ENCODE measurements at regions not wholly inside any gene's neighbourhood (a gene's known extent, or its start where the extent isn't known, plus 50 kb on each side); places are given as distances from the start of the nearest gene placed in this dataset.
"Not testable (repeated sequence)": the region's sequence is repeated elsewhere in the genome, so short reads cannot be mapped to it uniquely, and the experiment has no call there.

GRCh38 chr5:56628616-56629015 lies 186.7 kb upstream of the MAP3K1 start:
- not testable (repeated sequence) for H3K27ac ChIP-seq (ENCODE audit: low read length); H3K27me3 ChIP-seq (ENCODE audit: control insufficient read depth, insufficient read depth, low read length); DNase-seq; H3K9me3 ChIP-seq (replicated peaks; ENCODE audit: control insufficient read depth, low read depth, low read length); H3K4me1 ChIP-seq (ENCODE audit: control insufficient read depth, insufficient read depth, low read length); H3K4me3 ChIP-seq (ENCODE audit: low read length); H3K36me3 ChIP-seq (ENCODE audit: control insufficient read depth, insufficient read depth, low read length)
- WGBS (ENCODE audit: insufficient coverage) = 98% methylated on average over 4 of the region's 4 CpGs

GRCh38 chr5:56625541-56625940 lies 189.8 kb upstream of the MAP3K1 start:
- DNase-seq = peak; percentile 98
- peak overlapping the region; percentile 79 for H3K27ac ChIP-seq (ENCODE audit: low read length)

GRCh38 chr5:56624751-56625150 lies 190.6 kb upstream of the MAP3K1 start:
- Histone ChIP-seq H3K27ac (ENCODE audit: low read length) (peak overlapping the region; percentile 63), H3K36me3 (ENCODE audit: control insufficient read depth, insufficient read depth, low read length) (no peaks in the 10 kb centered on the region), H3K4me3 (ENCODE audit: low read length) (no peak overlapping the region), H3K4me1 (ENCODE audit: control insufficient read depth, insufficient read depth, low read length) (peaks cover 3% of the 10 kb centered on the region), H3K27me3 (ENCODE audit: control insufficient read depth, insufficient read depth, low read length) (no peaks in the 10 kb centered on the region), H3K9me3 (replicated peaks; ENCODE audit: control insufficient read depth, low read depth, low read length) (peaks cover 2% of the 10 kb centered on the region)
- no CpG with 5 or more reads among the region's 1 CpG for WGBS (ENCODE audit: insufficient coverage)
- DNase-seq = peak; percentile 75

More at GRCh38 chr5:56625541-56625940, 189.8 kb upstream of the MAP3K1 start:
- WGBS (ENCODE audit: insufficient coverage) = no CpG with 5 or more reads among the region's 2 CpGs
- no peak overlapping the region for H3K4me3 ChIP-seq (ENCODE audit: low read length)
- H3K4me1 ChIP-seq (ENCODE audit: control insufficient read depth, insufficient read depth, low read length) = peaks cover 3% of the 10 kb centered on the region
- H3K36me3 ChIP-seq (ENCODE audit: control insufficient read depth, insufficient read depth, low read length) = no peaks in the 10 kb centered on the region
- no peaks in the 10 kb centered on the region for H3K27me3 ChIP-seq (ENCODE audit: control insufficient read depth, insufficient read depth, low read length)
- H3K9me3 ChIP-seq (replicated peaks; ENCODE audit: control insufficient read depth, low read depth, low read length) = peaks cover 2% of the 10 kb centered on the region

- DNase-seq = peak; percentile 82
- peaks cover 16% of the 10 kb centered on the region for H3K9me3 ChIP-seq (replicated peaks; ENCODE audit: control insufficient read depth, low read depth, low read length)
Measured at GRCh38 chr5:56622141-56622540, 193.2 kb upstream of the MAP3K1 start.

GRCh38 chr5:56620903-56621677 lies 194.3 kb upstream of the MAP3K1 start:
- no peak overlapping the region for H3K4me3 ChIP-seq (ENCODE audit: low read length)
- H3K27me3 ChIP-seq (ENCODE audit: control insufficient read depth, insufficient read depth, low read length) = no peaks in the 10 kb centered on the region
- H3K4me1 ChIP-seq (ENCODE audit: control insufficient read depth, insufficient read depth, low read length) = peaks cover 7% of the 10 kb centered on the region
- WGBS (ENCODE audit: insufficient coverage) = no CpG with 5 or more reads among the region's 3 CpGs
- H3K27ac ChIP-seq (ENCODE audit: low read length) = no peak overlapping the region
- H3K9me3 ChIP-seq (replicated peaks; ENCODE audit: control insufficient read depth, low read depth, low read length) = peaks cover 16% of the 10 kb centered on the region
- no peaks in the 10 kb centered on the region for H3K36me3 ChIP-seq (ENCODE audit: control insufficient read depth, insufficient read depth, low read length)
- no peak for DNase-seq

More at GRCh38 chr5:56622141-56622540, 193.2 kb upstream of the MAP3K1 start:
- Histone ChIP-seq H3K36me3 (ENCODE audit: control insufficient read depth, insufficient read depth, low read length) (no peaks in the 10 kb centered on the region), H3K27me3 (ENCODE audit: control insufficient read depth, insufficient read depth, low read length) (no peaks in the 10 kb centered on the region), H3K4me3 (ENCODE audit: low read length) (no peak overlapping the region), H3K4me1 (ENCODE audit: control insufficient read depth, insufficient read depth, low read length) (peaks cover 3% of the 10 kb centered on the region), H3K27ac (ENCODE audit: low read length) (no peak overlapping the region)
- no CpG with 5 or more reads among the region's 2 CpGs for WGBS (ENCODE audit: insufficient coverage)

GRCh38 chr5:56617998-56618397 lies 197.4 kb upstream of the MAP3K1 start:
- 100% methylated on average over 1 of the region's 4 CpGs for WGBS (ENCODE audit: insufficient coverage)
- Histone ChIP-seq H3K4me1 (ENCODE audit: control insufficient read depth, insufficient read depth, low read length) (peaks cover 12% of the 10 kb centered on the region), H3K9me3 (replicated peaks; ENCODE audit: control insufficient read depth, low read depth, low read length) (peaks cover 16% of the 10 kb centered on the region), H3K27ac (ENCODE audit: low read length) (no peak overlapping the region), H3K36me3 (ENCODE audit: control insufficient read depth, insufficient read depth, low read length) (no peaks in the 10 kb centered on the region), H3K4me3 (ENCODE audit: low read length) (no peak overlapping the region), H3K27me3 (ENCODE audit: control insufficient read depth, insufficient read depth, low read length) (no peaks in the 10 kb centered on the region)
- no peak for DNase-seq

- no peaks in the 10 kb centered on the region for H3K36me3 ChIP-seq (ENCODE audit: control insufficient read depth, insufficient read depth, low read length)
- no peak overlapping the region for H3K4me3 ChIP-seq (ENCODE audit: low read length)
- peak overlapping the region; percentile 62 for H3K27ac ChIP-seq (ENCODE audit: low read length)
- no peaks in the 10 kb centered on the region for H3K27me3 ChIP-seq (ENCODE audit: control insufficient read depth, insufficient read depth, low read length)
- peaks cover 14% of the 10 kb centered on the region for H3K4me1 ChIP-seq (ENCODE audit: control insufficient read depth, insufficient read depth, low read length)
- no peak for DNase-seq
- peaks cover 16% of the 10 kb centered on the region for H3K9me3 ChIP-seq (replicated peaks; ENCODE audit: control insufficient read depth, low read depth, low read length)
- 80% methylated on average over 1 of the region's 6 CpGs for WGBS (ENCODE audit: insufficient coverage)
Measured at GRCh38 chr5:56616454-56617160, 198.7 kb upstream of the MAP3K1 start.

GRCh38 chr5:56615361-56616153 lies 199.8 kb upstream of the MAP3K1 start:
- H3K27ac ChIP-seq (ENCODE audit: low read length) = peak overlapping the region; percentile 60
- no peaks in the 10 kb centered on the region for H3K36me3 ChIP-seq (ENCODE audit: control insufficient read depth, insufficient read depth, low read length)
- H3K4me3 ChIP-seq (ENCODE audit: low read length) = no peak overlapping the region
- WGBS (ENCODE audit: insufficient coverage) = 0% methylated on average over 1 of the region's 6 CpGs
- H3K4me1 ChIP-seq (ENCODE audit: control insufficient read depth, insufficient read depth, low read length) = peaks cover 14% of the 10 kb centered on the region
- H3K9me3 ChIP-seq (replicated peaks; ENCODE audit: control insufficient read depth, low read depth, low read length) = peaks cover 17% of the 10 kb centered on the region
- no peaks in the 10 kb centered on the region for H3K27me3 ChIP-seq (ENCODE audit: control insufficient read depth, insufficient read depth, low read length)
- peak; percentile 84 for DNase-seq

- WGBS (ENCODE audit: insufficient coverage) = no CpG with 5 or more reads among the region's 1 CpG
- H3K27ac ChIP-seq (ENCODE audit: low read length) = no peak overlapping the region
Measured at GRCh38 chr5:56612759-56613158, 202.6 kb upstream of the MAP3K1 start.

GRCh38 chr5:56612353-56612752 lies 203.0 kb upstream of the MAP3K1 start:
- WGBS (ENCODE audit: insufficient coverage) = 44% methylated on average over 2 of the region's 2 CpGs
- no peak for DNase-seq
- H3K4me1 ChIP-seq (ENCODE audit: control insufficient read depth, insufficient read depth, low read length) = peaks cover 26% of the 10 kb centered on the region

More at GRCh38 chr5:56612759-56613158, 202.6 kb upstream of the MAP3K1 start:
- no peaks in the 10 kb centered on the region for H3K36me3 ChIP-seq (ENCODE audit: control insufficient read depth, insufficient read depth, low read length)
- DNase-seq = no peak
- peaks cover 23% of the 10 kb centered on the region for H3K4me1 ChIP-seq (ENCODE audit: control insufficient read depth, insufficient read depth, low read length)
- peaks cover 9% of the 10 kb centered on the region for H3K9me3 ChIP-seq (replicated peaks; ENCODE audit: control insufficient read depth, low read depth, low read length)
- H3K4me3 ChIP-seq (ENCODE audit: low read length) = no peak overlapping the region
- no peaks in the 10 kb centered on the region for H3K27me3 ChIP-seq (ENCODE audit: control insufficient read depth, insufficient read depth, low read length)

More at GRCh38 chr5:56612353-56612752, 203.0 kb upstream of the MAP3K1 start:
- Histone ChIP-seq H3K36me3 (ENCODE audit: control insufficient read depth, insufficient read depth, low read length) (no peaks in the 10 kb centered on the region), H3K27me3 (ENCODE audit: control insufficient read depth, insufficient read depth, low read length) (no peaks in the 10 kb centered on the region), H3K27ac (ENCODE audit: low read length) (no peak overlapping the region), H3K9me3 (replicated peaks; ENCODE audit: control insufficient read depth, low read depth, low read length) (peaks cover 5% of the 10 kb centered on the region), H3K4me3 (ENCODE audit: low read length) (no peak overlapping the region)

All from muscle of leg (tissue), 3 donors.